Mesothelial cell of epicardium (in vitro differentiated cells): ENCODE measurements at regions not wholly inside any gene's neighbourhood (a gene's known extent, or its start where the extent isn't known, plus 50 kb on each side); places are given as distances from the start of the nearest gene placed in this dataset.

Source experiments
- DNase-seq, 2 experiments: peaks; one replicate each; pipeline ENCODE4 v3.0.0; 2021; ENCODE audit warnings: low spot score in 2 of 2; ENCODE audit not compliant: unreplicated experiment in 2 of 2
- H3K27ac Mint-ChIP-seq: 2 replicates; pipeline ENCODE4 v1.8.0; 2021; ENCODE audit warnings: mixed read lengths
- H3K27me3 Mint-ChIP-seq: 2 replicates; pipeline ENCODE4 v1.8.0; 2021; ENCODE audit warnings: low read depth, mixed read lengths
- H3K36me3 Mint-ChIP-seq: 2 replicates; pipeline ENCODE4 v1.8.0; 2021; ENCODE audit warnings: mixed read lengths
- H3K4me1 Mint-ChIP-seq: 2 replicates; pipeline ENCODE4 v1.8.0; 2021; ENCODE audit warnings: mixed read lengths
- H3K4me3 Mint-ChIP-seq: 2 replicates; pipeline ENCODE4 v1.8.0; 2021; ENCODE audit warnings: mild to moderate bottlenecking, moderate library complexity, mixed read lengths
- H3K9me3 Mint-ChIP-seq: 2 replicates; pipeline ENCODE4 v1.8.0; 2021; ENCODE audit warnings: mixed read lengths
- TF ChIP-seq, protein P1 (sequence below): fragments of 200-600 bp; sonication (generic); IDR thresholded peaks from one replicate; pipeline ENCODE4 v1.5.0; 2021; ENCODE audit warnings: antibody characterized with exemption; ENCODE audit not compliant: unreplicated experiment

GRCh38 chr5:163838738-163839137 is 333.3 kb downstream of the MAT2B start:
- H3K27me3 Mint-ChIP-seq: peaks cover 10% of the 10 kb centered on the region
- H3K27ac Mint-ChIP-seq: no peak overlapping the region
- no peak for DNase-seq
- no peaks in the 10 kb centered on the region for H3K4me1 Mint-ChIP-seq
- H3K36me3 Mint-ChIP-seq: no peaks in the 10 kb centered on the region
- TF ChIP-seq, protein P1, sequence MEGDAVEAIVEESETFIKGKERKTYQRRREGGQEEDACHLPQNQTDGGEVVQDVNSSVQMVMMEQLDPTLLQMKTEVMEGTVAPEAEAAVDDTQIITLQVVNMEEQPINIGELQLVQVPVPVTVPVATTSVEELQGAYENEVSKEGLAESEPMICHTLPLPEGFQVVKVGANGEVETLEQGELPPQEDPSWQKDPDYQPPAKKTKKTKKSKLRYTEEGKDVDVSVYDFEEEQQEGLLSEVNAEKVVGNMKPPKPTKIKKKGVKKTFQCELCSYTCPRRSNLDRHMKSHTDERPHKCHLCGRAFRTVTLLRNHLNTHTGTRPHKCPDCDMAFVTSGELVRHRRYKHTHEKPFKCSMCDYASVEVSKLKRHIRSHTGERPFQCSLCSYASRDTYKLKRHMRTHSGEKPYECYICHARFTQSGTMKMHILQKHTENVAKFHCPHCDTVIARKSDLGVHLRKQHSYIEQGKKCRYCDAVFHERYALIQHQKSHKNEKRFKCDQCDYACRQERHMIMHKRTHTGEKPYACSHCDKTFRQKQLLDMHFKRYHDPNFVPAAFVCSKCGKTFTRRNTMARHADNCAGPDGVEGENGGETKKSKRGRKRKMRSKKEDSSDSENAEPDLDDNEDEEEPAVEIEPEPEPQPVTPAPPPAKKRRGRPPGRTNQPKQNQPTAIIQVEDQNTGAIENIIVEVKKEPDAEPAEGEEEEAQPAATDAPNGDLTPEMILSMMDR: no peak
- no peaks in the 10 kb centered on the region for H3K9me3 Mint-ChIP-seq
- H3K4me3 Mint-ChIP-seq: no peak overlapping the region

GRCh38 chr5:163846512-163846911 is 341.1 kb downstream of the MAT2B start:
- Mint-ChIP-seq H3K9me3 (peaks cover 7% of the 10 kb centered on the region), H3K36me3 (no peaks in the 10 kb centered on the region), H3K4me1 (no peaks in the 10 kb centered on the region), H3K4me3 (no peak overlapping the region), H3K27me3 (peaks cover 7% of the 10 kb centered on the region), H3K27ac (no peak overlapping the region)
- DNase-seq: no peak
- TF ChIP-seq, protein P1: no peak

DNA sequence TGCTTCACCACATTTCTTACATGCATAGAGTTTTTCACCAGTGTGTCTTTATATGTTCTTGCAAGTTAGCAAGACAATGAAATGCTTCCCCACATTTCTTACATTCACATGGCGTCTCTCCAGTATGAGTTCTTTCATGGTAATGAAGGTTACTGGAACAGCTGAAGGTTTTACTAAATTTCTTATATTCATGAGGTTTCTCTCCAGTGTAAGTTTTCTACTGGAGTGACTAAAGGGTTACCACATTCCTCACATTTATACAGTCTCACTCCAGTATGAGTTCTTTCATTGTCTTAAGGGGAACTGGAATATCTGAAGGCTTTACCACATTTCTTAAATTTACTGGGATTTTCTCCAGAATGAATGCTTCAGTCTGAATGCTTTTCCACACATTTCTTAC is 350.3 kb downstream of the MAT2B start:
- Mint-ChIP-seq H3K4me1 (no peaks in the 10 kb centered on the region), H3K27me3 (no peaks in the 10 kb centered on the region), H3K27ac (no peak overlapping the region), H3K9me3 (peaks cover 52% of the 10 kb centered on the region), H3K36me3 (peaks cover 5% of the 10 kb centered on the region), H3K4me3 (no peak overlapping the region)
- no peak for DNase-seq
- TF ChIP-seq, protein P1: no peak

DNA sequence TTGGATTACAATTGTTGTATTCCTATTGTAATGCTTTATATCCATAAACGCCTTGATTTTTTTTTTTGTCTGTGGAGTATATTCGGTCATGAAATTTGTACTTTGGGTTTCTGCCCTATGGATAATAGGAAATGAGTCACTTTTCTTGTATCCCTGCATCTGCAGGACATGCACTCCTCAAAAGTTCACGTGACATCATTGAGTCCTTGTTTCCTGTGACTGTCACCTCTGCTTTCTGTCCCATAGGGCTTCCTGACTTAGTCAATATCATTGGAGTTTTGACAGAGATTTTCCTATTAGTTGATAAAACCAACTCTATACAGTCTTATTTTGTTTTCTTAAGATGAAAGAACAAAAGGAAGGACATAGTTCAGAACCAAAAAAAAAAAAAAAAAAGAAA is 356.3 kb downstream of the MAT2B start:
- H3K4me3 Mint-ChIP-seq: no peak overlapping the region
- no peak overlapping the region for H3K27ac Mint-ChIP-seq
- no peak for DNase-seq
- peaks cover 9% of the 10 kb centered on the region for H3K4me1 Mint-ChIP-seq
- H3K9me3 Mint-ChIP-seq: peaks cover 15% of the 10 kb centered on the region
- H3K27me3 Mint-ChIP-seq: no peaks in the 10 kb centered on the region
- H3K36me3 Mint-ChIP-seq: no peaks in the 10 kb centered on the region
- TF ChIP-seq, protein P1: no peak

DNA sequence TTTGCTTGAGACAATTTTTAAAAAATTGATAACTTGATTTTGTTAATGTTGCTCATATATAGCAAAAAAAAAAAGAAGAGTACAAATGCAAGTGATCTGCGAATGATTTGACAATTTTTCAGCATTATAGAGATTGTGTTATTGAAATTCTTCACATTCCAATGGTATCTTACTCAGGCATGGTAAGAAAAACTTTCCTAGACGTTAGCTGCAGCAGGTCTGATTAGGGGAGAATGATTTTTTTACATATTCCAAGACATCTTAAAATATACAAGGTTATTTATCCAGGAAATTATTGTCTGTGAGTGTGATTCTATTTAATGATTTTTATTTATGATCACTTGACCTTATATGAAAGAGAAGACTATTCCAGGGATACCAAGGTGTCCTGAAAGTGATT is 361.9 kb downstream of the MAT2B start:
- H3K4me1 Mint-ChIP-seq: peaks cover 30% of the 10 kb centered on the region
- TF ChIP-seq, protein P1: no peak
- H3K4me3 Mint-ChIP-seq: no peak overlapping the region
- DNase-seq: no peak
- no peaks in the 10 kb centered on the region for H3K36me3 Mint-ChIP-seq
- no peaks in the 10 kb centered on the region for H3K27me3 Mint-ChIP-seq
- peak overlapping the region; percentile 82 for H3K27ac Mint-ChIP-seq
- H3K9me3 Mint-ChIP-seq: no peaks in the 10 kb centered on the region

DNA sequence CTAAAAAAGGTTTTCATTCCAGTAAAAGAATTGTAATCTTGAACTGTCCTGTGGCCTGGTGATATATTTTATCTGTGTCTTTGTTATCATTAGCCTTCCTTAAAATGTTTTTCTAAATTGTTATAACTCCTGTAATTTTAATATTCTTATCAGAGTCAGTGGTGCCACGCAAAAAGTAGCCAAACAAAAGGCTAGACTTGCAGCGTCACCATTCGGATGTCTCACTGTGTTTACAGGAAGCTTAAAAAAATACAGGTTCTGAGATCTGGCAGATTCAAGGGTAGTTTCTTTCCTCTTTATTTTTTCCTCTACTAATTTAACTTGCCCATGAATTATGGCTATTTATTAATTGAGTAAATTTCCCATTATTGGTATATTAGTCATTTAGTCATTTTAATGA is 362.3 kb downstream of the MAT2B start:
- peaks cover 30% of the 10 kb centered on the region for H3K4me1 Mint-ChIP-seq
- no peaks in the 10 kb centered on the region for H3K36me3 Mint-ChIP-seq
- peak overlapping the region; percentile 82 for H3K27ac Mint-ChIP-seq
- no peaks in the 10 kb centered on the region for H3K27me3 Mint-ChIP-seq
- no peak for DNase-seq
- TF ChIP-seq, protein P1: no peak
- H3K9me3 Mint-ChIP-seq: no peaks in the 10 kb centered on the region
- H3K4me3 Mint-ChIP-seq: no peak overlapping the region
